ENCODE measurements at regions not wholly inside any gene's neighbourhood (a gene's known extent, or its start where the extent isn't known, plus 50 kb on each side); places are given as distances from the start of the nearest gene placed in this dataset.

DNA sequence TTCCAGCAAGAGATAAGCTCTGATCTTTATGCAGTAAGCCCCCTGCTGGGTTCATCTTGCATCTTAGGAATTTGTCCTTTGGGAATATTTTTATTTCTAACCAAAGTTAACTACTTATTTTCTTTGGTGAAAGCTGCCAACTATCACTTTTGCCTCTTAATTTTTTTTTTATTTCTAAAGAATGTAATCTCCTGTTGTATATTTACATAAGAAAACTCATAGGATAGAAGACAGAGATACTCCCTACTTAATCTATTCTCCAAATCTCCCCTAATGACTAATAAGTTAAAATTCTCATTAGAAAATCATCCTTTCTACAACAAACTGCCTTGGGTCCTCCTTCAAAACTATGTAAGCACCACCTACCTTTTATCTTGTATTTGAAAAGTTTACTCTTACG, 612.2 kb upstream of the SLC39A10 start:
- TF ChIP-seq, protein P1, sequence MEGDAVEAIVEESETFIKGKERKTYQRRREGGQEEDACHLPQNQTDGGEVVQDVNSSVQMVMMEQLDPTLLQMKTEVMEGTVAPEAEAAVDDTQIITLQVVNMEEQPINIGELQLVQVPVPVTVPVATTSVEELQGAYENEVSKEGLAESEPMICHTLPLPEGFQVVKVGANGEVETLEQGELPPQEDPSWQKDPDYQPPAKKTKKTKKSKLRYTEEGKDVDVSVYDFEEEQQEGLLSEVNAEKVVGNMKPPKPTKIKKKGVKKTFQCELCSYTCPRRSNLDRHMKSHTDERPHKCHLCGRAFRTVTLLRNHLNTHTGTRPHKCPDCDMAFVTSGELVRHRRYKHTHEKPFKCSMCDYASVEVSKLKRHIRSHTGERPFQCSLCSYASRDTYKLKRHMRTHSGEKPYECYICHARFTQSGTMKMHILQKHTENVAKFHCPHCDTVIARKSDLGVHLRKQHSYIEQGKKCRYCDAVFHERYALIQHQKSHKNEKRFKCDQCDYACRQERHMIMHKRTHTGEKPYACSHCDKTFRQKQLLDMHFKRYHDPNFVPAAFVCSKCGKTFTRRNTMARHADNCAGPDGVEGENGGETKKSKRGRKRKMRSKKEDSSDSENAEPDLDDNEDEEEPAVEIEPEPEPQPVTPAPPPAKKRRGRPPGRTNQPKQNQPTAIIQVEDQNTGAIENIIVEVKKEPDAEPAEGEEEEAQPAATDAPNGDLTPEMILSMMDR (IDR thresholded peaks at IDR 0.05; ENCODE audit: extremely low read depth, missing control alignments): no peak
- no peak for DNase-seq (ENCODE audit: low spot score)

DNA sequence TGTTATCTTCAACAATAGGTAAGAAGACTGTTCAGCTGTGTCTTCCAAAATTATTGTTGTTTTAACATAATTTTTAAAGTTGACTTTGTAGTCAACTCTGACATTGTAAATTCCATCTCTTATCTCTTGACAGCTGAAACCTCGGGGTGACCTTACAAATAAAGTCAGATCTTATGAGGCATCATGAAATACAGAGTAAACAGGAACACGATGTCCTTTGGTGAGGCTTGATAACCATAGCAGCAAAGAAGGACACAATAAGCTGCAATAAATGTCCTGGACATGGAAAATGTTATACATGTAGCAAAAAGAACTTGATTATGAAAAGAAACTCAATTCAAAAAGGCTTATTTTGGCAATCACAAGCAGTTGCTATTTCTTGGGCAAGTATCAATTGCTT, 618.9 kb upstream of the SLC39A10 start:
- no peak for DNase-seq (ENCODE audit: low spot score)
- TF ChIP-seq, protein P1 (IDR thresholded peaks at IDR 0.05; ENCODE audit: extremely low read depth, missing control alignments): no peak

DNA sequence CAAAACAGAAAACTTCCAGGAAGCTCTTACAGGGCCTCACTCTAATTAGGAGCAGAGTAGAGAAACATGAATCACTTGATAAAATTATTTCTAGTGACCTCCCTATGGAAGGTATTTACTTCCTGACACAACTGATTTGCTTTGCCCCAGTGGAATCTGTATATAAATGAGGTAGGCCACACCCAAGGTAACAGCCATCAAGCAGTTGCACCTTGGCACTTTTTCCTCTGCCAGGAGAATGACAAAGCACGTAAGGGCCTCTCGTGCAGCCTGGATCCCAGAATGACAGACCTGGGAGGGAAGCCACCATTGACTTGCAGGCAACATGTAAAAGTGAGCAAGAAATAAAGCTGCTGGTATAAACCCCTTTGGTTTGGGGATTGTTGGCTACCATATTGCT, 620.0 kb upstream of the SLC39A10 start:
- no peak for DNase-seq (ENCODE audit: low spot score)
- TF ChIP-seq, protein P1 (IDR thresholded peaks at IDR 0.05; ENCODE audit: extremely low read depth, missing control alignments): no peak

- no peak for DNase-seq (ENCODE audit: low spot score)
- TF ChIP-seq, protein P1 (IDR thresholded peaks at IDR 0.05; ENCODE audit: extremely low read depth, missing control alignments): no peak
Measured at GRCh38 chr2:195031411-195031810, 625.6 kb upstream of the SLC39A10 start.

DNA sequence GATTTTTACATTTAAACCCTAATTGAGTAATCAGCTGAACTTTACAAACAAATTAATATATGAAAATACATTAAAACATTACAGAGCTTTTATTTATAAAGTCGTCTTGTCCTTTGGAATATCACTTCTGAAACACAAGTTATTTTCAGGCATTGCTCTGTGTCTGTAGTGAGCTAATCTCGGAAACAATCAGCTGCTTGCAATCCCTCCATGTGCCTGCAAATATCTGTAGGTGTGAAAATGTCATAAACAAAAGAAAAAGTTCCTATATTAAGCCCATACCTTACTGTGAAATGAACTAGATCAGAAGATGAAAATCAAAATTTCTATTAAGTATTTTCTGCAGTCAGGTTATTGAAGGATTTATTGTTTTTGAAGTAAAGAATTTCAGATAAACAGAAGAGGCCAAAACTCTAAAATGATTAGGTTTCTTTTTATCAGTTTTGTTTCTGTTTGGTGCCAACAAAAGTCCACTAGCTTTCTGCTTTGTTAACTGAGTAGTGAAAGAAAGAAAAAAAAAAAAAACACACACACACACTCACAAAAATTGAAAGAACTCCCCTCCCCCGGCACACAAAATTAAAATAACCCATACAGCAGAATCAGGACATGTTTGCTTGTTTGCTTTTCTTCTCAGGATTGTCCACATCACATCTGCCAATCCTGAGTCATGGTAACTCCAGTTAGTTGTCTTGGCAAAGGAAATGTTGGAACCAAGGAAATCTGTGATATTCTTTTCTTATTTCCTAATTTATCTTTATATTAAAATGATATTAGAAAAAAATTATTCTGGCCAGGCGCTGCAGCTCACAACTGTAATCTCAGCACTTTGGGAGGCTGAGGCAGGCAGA, 627.0 kb upstream of the SLC39A10 start:
- no peak for DNase-seq (ENCODE audit: low spot score)
- TF ChIP-seq, protein P1 (IDR thresholded peaks at IDR 0.05; ENCODE audit: extremely low read depth, missing control alignments): no peak

DNA sequence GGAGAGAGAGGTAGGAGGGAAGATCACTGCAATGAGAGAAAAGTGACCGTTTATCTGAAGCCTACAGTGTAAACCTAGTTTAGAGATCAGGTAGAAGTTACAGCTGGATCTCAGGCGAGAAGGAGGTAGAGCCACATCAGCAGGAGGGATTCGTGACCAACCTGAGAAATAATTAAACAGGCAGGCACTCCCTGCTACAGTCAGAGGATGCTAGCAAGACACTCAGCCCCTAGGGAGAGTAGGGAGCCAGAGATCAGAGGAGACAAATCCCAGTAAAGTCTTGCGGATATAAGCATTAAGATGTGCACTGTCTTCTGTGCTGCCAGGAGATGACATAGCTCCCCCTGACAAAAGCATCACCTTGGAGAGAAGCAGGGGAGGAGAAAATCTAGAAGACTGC, 629.1 kb upstream of the SLC39A10 start:
- DNase-seq (ENCODE audit: low spot score): no peak
- TF ChIP-seq, protein P1 (IDR thresholded peaks at IDR 0.05; ENCODE audit: extremely low read depth, missing control alignments): no peak

GRCh38 chr2:195026261-195026660, 630.8 kb upstream of the SLC39A10 start:
- DNase-seq (ENCODE audit: low spot score): no peak

More at GRCh38 chr2:195026261-195026660, 630.8 kb upstream of the SLC39A10 start:
- TF ChIP-seq, protein P1 (IDR thresholded peaks at IDR 0.05; ENCODE audit: extremely low read depth, missing control alignments): no peak

Data from GM20000 (cell line).